Stomach smooth muscle (tissue), 2 donors: ENCODE measurements at regions not wholly inside any gene's neighbourhood (a gene's known extent, or its start where the extent isn't known, plus 50 kb on each side); places are given as distances from the start of the nearest gene placed in this dataset.

Experiments used
- H3K27ac ChIP-seq: one replicate; pipeline ENCODE4 v1.7.0; 2013; ENCODE audit warnings: mild to moderate bottlenecking, low read length, inconsistent platforms
- H3K27me3 ChIP-seq, 2 donors: one replicate each; pipeline ENCODE4 v1.7.0; 2013; ENCODE audit warnings: low read length in 2 of 2; ENCODE audit not compliant: insufficient read depth in 2 of 2, control insufficient read depth in 1 of 2
- H3K36me3 ChIP-seq, 2 donors: one replicate each; pipeline ENCODE4 v1.7.0; 2013; ENCODE audit warnings: low read length in 2 of 2; ENCODE audit not compliant: control insufficient read depth in 2 of 2, insufficient read depth in 2 of 2
- H3K4me1 ChIP-seq: one replicate; pipeline ENCODE4 v1.7.0; 2013; ENCODE audit warnings: low read length; ENCODE audit not compliant: control insufficient read depth, insufficient read depth
- H3K4me3 ChIP-seq, 2 donors: one replicate each; pipeline ENCODE4 v1.7.0; 2013; ENCODE audit warnings: low read length in 2 of 2
- H3K9ac ChIP-seq, 2 donors: one replicate each; pipeline ENCODE4 v1.7.0; 2013; ENCODE audit warnings: low read length in 2 of 2, mild to moderate bottlenecking in 1 of 2
- H3K9me3 ChIP-seq, 2 donors: one replicate each; pipeline ENCODE4 v1.7.0; 2013; ENCODE audit warnings: low read length in 2 of 2; ENCODE audit not compliant: control insufficient read depth in 2 of 2
- donor health status: healthy.
- donor health status: Pancreatic carcinoma.

DNA sequence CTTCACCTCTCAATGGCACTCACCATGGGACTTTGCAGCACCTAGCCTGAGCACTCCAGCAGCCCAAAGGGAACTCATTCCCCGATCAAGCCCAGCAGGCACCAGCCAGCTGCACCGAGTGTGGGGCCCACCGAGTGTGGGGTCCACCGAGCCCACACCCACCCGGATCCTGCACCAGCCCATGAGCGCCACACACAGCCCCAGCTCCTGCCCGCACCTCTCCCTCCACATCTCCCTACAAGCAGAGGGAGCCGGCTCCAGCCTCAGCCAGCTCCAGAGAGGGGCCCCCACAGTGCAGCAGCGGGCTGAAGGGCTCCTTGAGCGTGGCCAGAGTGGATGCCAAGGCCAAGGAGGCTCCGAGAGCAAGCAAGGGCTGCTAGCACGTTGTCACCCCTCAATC lies 1182.4 kb downstream of the HACE1 start:
- Histone ChIP-seq H3K4me3 (no peak overlapping the region), H3K4me1 (no peaks in the 10 kb centered on the region), H3K9ac (no peak overlapping the region), H3K27ac (no peak overlapping the region), H3K27me3 (no peaks in the 10 kb centered on the region), H3K36me3 (no peaks in the 10 kb centered on the region), H3K9me3 (no peaks in the 10 kb centered on the region)

DNA sequence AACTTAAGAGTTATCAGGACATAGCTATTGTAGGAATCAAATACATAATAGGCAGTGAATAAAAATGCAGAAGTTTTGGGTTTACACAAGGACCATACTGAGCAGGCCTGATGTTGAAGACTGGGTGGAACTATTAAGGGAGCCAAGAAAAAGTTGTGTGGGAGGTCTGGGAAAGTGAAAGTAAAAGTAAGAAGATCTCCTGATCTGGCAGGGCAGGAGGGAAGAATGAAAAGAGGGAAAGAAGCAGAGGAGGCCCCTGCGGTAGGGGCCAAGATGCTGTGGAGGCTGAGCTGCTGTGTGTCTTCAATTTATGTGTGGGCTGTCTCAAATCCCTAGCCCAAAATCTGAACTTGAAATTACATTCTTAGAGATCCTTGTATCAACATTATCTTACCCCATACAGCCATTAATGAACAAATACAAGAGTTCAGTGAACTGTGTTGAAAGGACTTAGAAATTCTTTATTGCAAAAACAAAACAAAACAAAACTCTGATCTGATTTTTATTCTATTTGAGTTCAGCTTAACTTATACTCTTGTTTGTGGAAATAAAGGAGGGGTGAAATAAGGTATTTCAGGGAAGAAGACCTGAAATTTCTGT lies 1183.8 kb downstream of the HACE1 start:
- H3K27me3 ChIP-seq = no peaks in the 10 kb centered on the region

DNA sequence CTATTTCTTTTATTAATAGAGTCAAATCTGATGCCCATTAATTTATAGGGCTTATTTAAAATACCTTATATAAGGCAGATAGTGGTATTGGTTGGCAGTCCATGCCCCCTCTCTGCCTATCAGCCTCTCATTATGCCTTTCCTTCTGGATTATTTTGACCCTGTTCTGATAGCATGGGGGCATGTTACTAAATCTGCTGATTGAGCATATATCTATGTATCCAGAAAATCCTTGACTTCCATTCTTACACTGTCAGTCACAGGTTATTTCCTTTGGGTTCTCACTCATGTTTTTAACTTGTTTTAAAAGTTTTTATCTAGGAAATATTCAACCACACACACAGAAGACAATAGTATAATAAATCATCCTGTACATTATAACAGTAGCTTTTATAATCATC lies 1184.9 kb downstream of the HACE1 start:
- H3K9ac ChIP-seq = no peak overlapping the region
- H3K4me3 ChIP-seq = no peak overlapping the region
- H3K27me3 ChIP-seq = no peaks in the 10 kb centered on the region
- no peaks in the 10 kb centered on the region for H3K4me1 ChIP-seq
- no peaks in the 10 kb centered on the region for H3K36me3 ChIP-seq
- no peak overlapping the region for H3K27ac ChIP-seq
- H3K9me3 ChIP-seq = no peaks in the 10 kb centered on the region

More for the DNA sequence above, 1183.8 kb downstream of the HACE1 start:
- H3K9ac ChIP-seq = no peak overlapping the region
- H3K4me3 ChIP-seq = peak overlapping the region; percentile 24 to 35
- no peaks in the 10 kb centered on the region for H3K4me1 ChIP-seq
- H3K9me3 ChIP-seq = no peaks in the 10 kb centered on the region
- H3K36me3 ChIP-seq = no peaks in the 10 kb centered on the region
- H3K27ac ChIP-seq = no peak overlapping the region

DNA sequence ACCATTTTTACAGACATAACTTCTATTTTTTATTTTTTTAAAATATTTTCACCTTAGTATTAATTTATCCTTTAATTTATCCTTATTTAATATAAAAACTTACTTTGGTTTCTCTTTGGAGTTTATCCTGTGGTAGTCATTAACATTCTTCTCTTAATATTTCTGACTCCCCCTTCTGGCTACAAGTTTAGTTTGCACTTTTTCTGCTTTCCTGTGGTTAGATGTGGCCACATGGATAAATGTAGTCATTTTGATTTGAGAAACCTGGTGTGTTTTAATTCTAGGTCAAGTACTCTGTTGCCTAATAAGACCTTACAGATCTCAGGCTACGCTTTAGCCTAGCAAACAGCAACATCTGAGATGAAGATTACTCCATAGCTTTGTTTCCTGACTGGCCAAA lies 1187.5 kb downstream of the HACE1 start:
- H3K9me3 ChIP-seq = no peaks in the 10 kb centered on the region
- no peak overlapping the region for H3K27ac ChIP-seq
- H3K36me3 ChIP-seq = no peaks in the 10 kb centered on the region

DNA sequence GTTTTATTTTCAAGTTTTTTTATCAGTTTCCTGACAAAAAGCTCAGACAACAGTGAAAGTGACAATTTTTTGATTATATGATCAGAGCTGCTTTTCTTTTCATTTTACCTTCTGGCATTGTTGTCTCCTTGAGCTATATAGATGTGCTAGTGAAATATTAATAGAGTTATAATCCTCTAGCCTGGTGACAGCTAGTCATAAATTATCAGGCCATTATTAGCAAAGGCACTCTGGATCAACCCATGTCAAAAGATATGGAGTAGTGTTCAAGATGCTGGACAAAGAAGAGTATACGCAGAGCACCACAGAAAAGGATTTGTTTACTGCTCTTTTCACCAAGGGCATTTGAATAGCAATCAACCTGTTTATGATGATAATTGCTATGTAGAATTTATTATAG lies 1230.1 kb downstream of the HACE1 start:
- no peaks in the 10 kb centered on the region for H3K36me3 ChIP-seq
- no peak overlapping the region for H3K9ac ChIP-seq
- H3K27ac ChIP-seq = no peak overlapping the region
- H3K4me3 ChIP-seq = no peak overlapping the region
- H3K4me1 ChIP-seq = no peaks in the 10 kb centered on the region
- H3K27me3 ChIP-seq = no peaks in the 10 kb centered on the region
- no peaks in the 10 kb centered on the region for H3K9me3 ChIP-seq

More for the DNA sequence above, 1187.5 kb downstream of the HACE1 start:
- Histone ChIP-seq H3K4me1 (no peaks in the 10 kb centered on the region), H3K9ac (no peak overlapping the region), H3K27me3 (no peaks in the 10 kb centered on the region), H3K4me3 (no peak overlapping the region)

DNA sequence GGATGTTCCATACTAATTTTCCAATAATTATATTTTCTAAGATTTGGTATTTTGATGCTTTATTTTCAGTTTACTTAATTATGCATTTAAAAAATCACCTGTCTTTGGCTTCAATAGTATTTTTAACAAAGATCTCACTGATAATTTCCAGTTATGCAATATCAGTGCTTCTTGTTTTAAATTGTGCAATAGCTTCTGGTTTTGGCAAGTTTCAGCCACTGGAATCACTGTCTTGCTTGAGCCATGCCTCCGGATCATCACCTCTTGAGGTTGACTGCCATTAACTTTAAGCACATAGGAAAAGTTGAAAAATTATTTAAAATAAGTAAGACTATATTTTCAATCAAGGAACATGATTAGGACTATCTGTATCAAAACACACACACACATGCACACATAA lies 1242.1 kb downstream of the HACE1 start:
- H3K4me3 ChIP-seq = no peak overlapping the region
- no peaks in the 10 kb centered on the region for H3K27me3 ChIP-seq
- H3K9ac ChIP-seq = no peak overlapping the region
- H3K27ac ChIP-seq = no peak overlapping the region
- H3K9me3 ChIP-seq = no peaks in the 10 kb centered on the region
- H3K4me1 ChIP-seq = no peaks in the 10 kb centered on the region
- H3K36me3 ChIP-seq = no peaks in the 10 kb centered on the region

DNA sequence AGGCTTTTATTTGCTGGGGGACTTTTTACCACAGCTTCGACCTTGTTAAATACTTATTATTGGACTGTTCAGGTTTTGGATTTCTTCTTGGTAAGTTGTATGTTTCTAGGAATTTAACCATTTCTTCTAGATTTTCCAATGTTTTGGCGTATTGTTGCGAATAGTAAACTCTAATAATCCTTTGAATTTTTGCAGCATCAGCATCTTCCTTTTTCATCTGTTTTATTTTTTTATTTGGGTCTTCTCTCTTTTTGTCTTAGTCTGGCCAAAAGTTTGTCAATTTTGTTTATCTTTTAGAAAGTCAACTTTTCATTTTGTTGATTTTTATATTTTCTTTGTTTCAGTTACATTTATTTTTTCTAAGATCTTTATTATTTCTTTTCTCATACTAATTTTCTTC lies 1272.0 kb downstream of the HACE1 start:
- Histone ChIP-seq H3K4me1 (no peaks in the 10 kb centered on the region), H3K27me3 (no peaks in the 10 kb centered on the region), H3K36me3 (no peaks in the 10 kb centered on the region)

DNA sequence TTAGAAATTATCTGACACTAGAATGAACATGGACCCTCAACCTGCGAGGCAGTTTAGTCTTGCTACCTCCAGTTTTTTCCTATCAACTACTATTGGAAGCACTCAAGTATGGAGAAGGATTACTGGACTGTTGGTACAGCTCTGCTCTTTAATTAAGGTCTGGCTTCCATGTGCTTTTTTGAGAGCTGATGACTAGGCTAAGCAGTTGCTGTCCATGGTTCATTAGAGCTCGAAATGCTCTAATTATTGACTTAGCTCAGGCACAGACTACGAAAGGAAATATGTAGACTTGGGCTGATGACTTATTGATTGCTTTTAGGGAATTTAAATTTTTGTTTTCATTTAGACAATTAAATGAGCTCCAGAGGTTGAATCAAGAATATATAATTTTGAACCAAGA lies 1281.6 kb downstream of the HACE1 start:
- H3K27me3 ChIP-seq = no peaks in the 10 kb centered on the region
- H3K4me3 ChIP-seq = no peak overlapping the region
- H3K27ac ChIP-seq = no peak overlapping the region
- no peaks in the 10 kb centered on the region for H3K9me3 ChIP-seq
- H3K9ac ChIP-seq = no peak overlapping the region
- H3K36me3 ChIP-seq = no peaks in the 10 kb centered on the region
- H3K4me1 ChIP-seq = no peaks in the 10 kb centered on the region

More for the DNA sequence above, 1272.0 kb downstream of the HACE1 start:
- H3K27ac ChIP-seq = no peak overlapping the region
- H3K9ac ChIP-seq = no peak overlapping the region
- H3K9me3 ChIP-seq = no peaks in the 10 kb centered on the region
- H3K4me3 ChIP-seq = no peak overlapping the region

DNA sequence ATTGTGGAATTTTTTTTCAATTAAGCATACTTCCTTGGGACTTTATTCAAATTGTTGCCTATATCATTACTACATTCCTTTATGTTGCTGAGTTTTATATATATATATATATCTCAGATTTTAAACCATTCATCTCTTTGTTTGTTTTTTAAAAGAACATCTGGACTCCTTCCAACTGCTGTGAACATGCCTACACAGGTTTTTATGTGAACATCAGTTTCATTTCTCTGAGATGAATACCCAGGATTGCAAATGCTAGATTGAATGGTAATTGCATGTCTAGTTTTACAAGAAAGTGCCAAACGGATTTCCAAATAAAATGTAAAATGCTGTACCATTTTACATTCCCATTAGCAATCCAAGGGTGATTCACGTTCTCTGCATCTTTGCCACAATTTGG lies 1289.3 kb downstream of the HACE1 start:
- no peak overlapping the region for H3K9ac ChIP-seq
- H3K4me3 ChIP-seq = no peak overlapping the region
- H3K27ac ChIP-seq = no peak overlapping the region
- H3K27me3 ChIP-seq = no peaks in the 10 kb centered on the region
- no peaks in the 10 kb centered on the region for H3K4me1 ChIP-seq
- H3K36me3 ChIP-seq = no peaks in the 10 kb centered on the region
- no peaks in the 10 kb centered on the region for H3K9me3 ChIP-seq

DNA sequence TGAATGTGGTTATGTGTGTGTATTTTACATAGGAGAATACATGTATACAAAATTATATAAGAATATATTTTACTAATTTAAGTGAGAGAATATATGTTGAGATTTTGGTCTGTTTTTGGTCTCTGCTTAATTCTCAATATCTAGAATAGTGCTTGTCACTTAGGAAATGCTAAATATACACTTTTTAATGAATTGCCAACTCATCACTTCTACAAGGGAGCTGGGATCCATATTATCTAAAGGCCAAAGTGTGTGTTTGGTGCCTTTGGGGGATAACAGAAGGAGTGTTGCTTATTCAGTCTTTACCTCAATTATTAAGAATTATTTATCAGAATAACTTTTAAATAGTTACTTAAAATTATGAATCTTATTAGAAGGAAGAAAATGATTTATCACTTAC lies 1304.8 kb downstream of the HACE1 start:
- Histone ChIP-seq H3K27me3 (no peaks in the 10 kb centered on the region), H3K9me3 (no peaks in the 10 kb centered on the region), H3K4me1 (no peaks in the 10 kb centered on the region), H3K27ac (no peak overlapping the region), H3K36me3 (no peaks in the 10 kb centered on the region), H3K9ac (no peak overlapping the region), H3K4me3 (no peak overlapping the region)

DNA sequence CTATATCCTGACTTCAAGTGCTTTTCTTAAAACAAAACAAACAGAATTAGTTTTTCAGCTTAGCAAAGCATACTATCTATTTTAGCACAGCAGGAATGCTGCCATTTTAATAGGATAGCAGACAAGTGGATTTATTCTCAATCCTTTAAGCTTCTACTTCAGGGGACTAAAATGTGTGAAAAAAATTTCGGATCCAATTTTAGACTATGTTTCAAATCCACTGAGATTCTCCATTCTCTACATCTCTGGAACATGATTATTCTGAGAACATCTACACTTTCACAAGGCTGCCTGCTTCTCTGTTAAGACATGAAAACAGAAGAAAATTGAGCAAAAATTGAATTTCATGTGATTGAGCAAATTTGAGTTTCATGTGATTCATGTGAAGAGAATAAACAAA lies 1321.3 kb downstream of the HACE1 start:
- Histone ChIP-seq H3K4me3 (no peak overlapping the region), H3K36me3 (no peaks in the 10 kb centered on the region), H3K27ac (no peak overlapping the region), H3K9ac (no peak overlapping the region), H3K9me3 (no peaks in the 10 kb centered on the region), H3K27me3 (no peaks in the 10 kb centered on the region), H3K4me1 (no peaks in the 10 kb centered on the region)
